ENCODE measurements at regions not wholly inside any gene's neighbourhood (a gene's known extent, or its start where the extent isn't known, plus 50 kb on each side); places are given as distances from the start of the nearest gene placed in this dataset. TPM values are rescaled to one million over a fixed set of nuclear protein-coding genes. Genes with fewer than 3 reads are reported as not detected.

Small RNAs in the stretch of these regions (small RNA-seq; reads per million reads assigned to genes)
- gene RF00015: not detected
